Lower leg skin (tissue), 3 donors: ENCODE measurements at regions not wholly inside any gene's neighbourhood (a gene's known extent, or its start where the extent isn't known, plus 50 kb on each side); places are given as distances from the start of the nearest gene placed in this dataset.

ENCODE experiments used
- CTCF ChIP-seq, 3 donors: fragments of 450-650 bp; IDR thresholded peaks; one replicate each; pipeline ENCODE4 v1.5.1; 2016; ENCODE audit warnings: antibody characterized with exemption in 3 of 3, mild to moderate bottlenecking in 3 of 3, moderate library complexity in 2 of 3
- POLR2A ChIP-seq, 2 donors: fragments of 450-650 bp; IDR thresholded peaks; one replicate each; pipeline ENCODE4 v1.6.1; 2016 to 2017; ENCODE audit warnings: antibody characterized with exemption in 2 of 2, mild to moderate bottlenecking in 1 of 2, moderate library complexity in 1 of 2

DNA sequence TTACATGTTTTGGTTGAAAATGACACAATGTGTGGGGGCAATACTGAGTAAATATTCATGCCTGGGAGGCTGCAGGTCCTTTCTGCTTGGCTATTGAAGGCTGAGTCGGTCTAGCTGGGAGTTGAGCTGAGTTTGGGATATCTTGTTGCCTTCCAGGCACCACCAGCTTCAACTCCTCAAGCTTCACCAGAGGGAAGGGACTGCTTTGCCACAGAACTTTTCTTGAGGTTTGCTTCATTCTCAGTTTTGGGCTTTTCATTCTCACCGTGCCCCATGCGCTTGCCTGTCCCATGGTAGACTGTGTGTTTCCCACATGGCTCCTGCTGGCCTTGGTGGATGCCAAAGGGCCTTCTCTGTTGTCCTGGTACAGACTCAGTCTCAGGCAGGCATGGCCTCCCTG is 198.2 kb upstream of the SOX1 start:
- TF ChIP-seq CTCF (IDR thresholded peaks at IDR 0.05) (no peak), POLR2A (IDR thresholded peaks at IDR 0.05) (no peak)
